HCT116 (cell line): ENCODE measurements at regions not wholly inside any gene's neighbourhood (a gene's known extent, or its start where the extent isn't known, plus 50 kb on each side); places are given as distances from the start of the nearest gene placed in this dataset.

Experiments
- ATAC-seq: fragments of 200-7000 bp; cut with Tn5 transposase; 2 replicates; pipeline ENCODE4 v1.9.1; 2020; ENCODE audit warnings: mild to moderate bottlenecking, moderate library complexity
- BruUV-seq: library from RNA; stranded (reverse); fragments of 400-500 nt; replicated peaks from 2 replicates; lab custom pipeline; 2021; lab: Mats Ljungman, UMichigan
- CTCF ChIA-PET: fragments of 300-600 bp; sonication (Branson Sonifier 250); formaldehyde crosslinking; loops from one replicate; lab custom pipeline; 2021; ENCODE audit warnings: antibody characterized with exemption; lab: Charles Lee
- POLR2A ChIA-PET: fragments of 300-600, 350-600 bp; sonication (Branson Sonifier 250); formaldehyde crosslinking; loops from one replicate; lab custom pipeline; 2021; ENCODE audit warnings: antibody characterized with exemption; lab: Charles Lee
- RAD21 ChIA-PET, 2 experiments: fragments of 300-600 bp; sonication (Branson Sonifier 250); formaldehyde crosslinking; loops; one replicate each; lab custom pipeline; 2023; ENCODE audit warnings: low total read pairs in 2 of 2; ENCODE audit not compliant: uncharacterized antibody in 2 of 2, unreplicated experiment in 2 of 2, low non-redundant PET in 1 of 2; lab: Charles Lee
- DNase-seq: peaks from one replicate; pipeline ENCODE4 v3.0.0-alpha.2; 2010; ENCODE audit warnings: low read depth, low spot score
- H2AFZ ChIP-seq: fragments of 200-600 bp; shearing (Covaris generic), sonication (generic); 2 replicates; pipeline ENCODE4 v1.6.1; 2017; ENCODE audit warnings: low read depth, mixed run types, mixed read lengths, antibody characterized with exemption, low read length; ENCODE audit not compliant: poor library complexity, severe bottlenecking
- H3K27ac ChIP-seq: 2 replicates; pipeline ENCODE4 v1.5.1; 2012; ENCODE audit warnings: low read depth, low read length
- H3K27me3 ChIP-seq: fragments of 200-600 bp; sonication (generic); 2 replicates; pipeline ENCODE4 v1.6.1; 2016; ENCODE audit warnings: mixed run types, low read length, mixed read lengths; ENCODE audit not compliant: insufficient read depth
- H3K36me3 ChIP-seq, 2 experiments: fragments of 200-500 bp in 1 of 2; fragments of 200-600 bp in 1 of 2; sonication (Bioruptor generic) in 1 of 2; sonication (generic) in 1 of 2; 2 replicates each; pipeline versions ENCODE4 v1.5.1 to v1.6.1; 2014 to 2016; ENCODE audit warnings: low read length in 2 of 2, inconsistent platforms in 1 of 2, mixed read lengths in 1 of 2, mixed run types in 1 of 2; ENCODE audit not compliant: insufficient read depth in 2 of 2, control insufficient read depth in 1 of 2
- H3K4me1 ChIP-seq, 2 experiments: fragments of 200-600 bp in 1 of 2; sonication (generic) in 1 of 2; 2 replicates each; pipeline versions ENCODE4 v1.5.1 to v1.6.1; 2012 to 2017; ENCODE audit warnings: low read length in 2 of 2, inconsistent platforms in 1 of 2, mild to moderate bottlenecking in 1 of 2, mixed read lengths in 1 of 2, mixed run types in 1 of 2, moderate library complexity in 1 of 2; ENCODE audit not compliant: insufficient read depth in 2 of 2, control insufficient read depth in 1 of 2
- H3K4me2 ChIP-seq: fragments of 200-600 bp; sonication (generic); 2 replicates; pipeline ENCODE4 v1.6.1; 2017; ENCODE audit warnings: mixed run types, low read length, mixed read lengths
- H3K4me3 ChIP-seq, 2 experiments: fragments of 200-600 bp in 1 of 2; sonication (generic) in 1 of 2; replicated peaks in 1 of 2; 2 replicates each; pipeline ENCODE4 v1.5.1; 2011 to 2016; ENCODE audit warnings: low read length in 2 of 2, control low read depth in 1 of 2, low read depth in 1 of 2, mild to moderate bottlenecking in 1 of 2, mixed read lengths in 1 of 2, mixed run types in 1 of 2
- H3K79me2 ChIP-seq: fragments of 200-600 bp; sonication (generic); 2 replicates; pipeline ENCODE4 v1.6.1; 2017; ENCODE audit warnings: mild to moderate bottlenecking, mixed run types, low read length, moderate library complexity, mixed read lengths; ENCODE audit not compliant: insufficient read depth
- H3K9ac ChIP-seq: fragments of 200-600 bp; sonication (generic); 2 replicates; pipeline ENCODE4 v1.6.1; 2016; ENCODE audit warnings: low read length, mixed read lengths
- H3K9me2 ChIP-seq: fragments of 200-600 bp; sonication (generic), shearing (Covaris generic); 2 replicates; pipeline ENCODE4 v1.6.1; 2017; ENCODE audit warnings: mixed run types, mild to moderate bottlenecking, moderate library complexity; ENCODE audit not compliant: insufficient read depth
- H3K9me3 ChIP-seq, 2 experiments: fragments of 200-500 bp in 1 of 2; fragments of 200-600 bp in 1 of 2; sonication (Bioruptor generic) in 1 of 2; sonication (generic) in 1 of 2; 2 replicates each; pipeline ENCODE4 v1.6.1; 2014 to 2017; ENCODE audit warnings: low read length in 2 of 2, mixed read lengths in 2 of 2, inconsistent platforms in 1 of 2, low read depth in 1 of 2, mild to moderate bottlenecking in 1 of 2, mixed run types in 1 of 2, moderate library complexity in 1 of 2; ENCODE audit not compliant: control insufficient read depth in 1 of 2, insufficient read depth in 1 of 2
- H4K20me1 ChIP-seq: fragments of 200-600 bp; sonication (generic), shearing (Covaris generic); 2 replicates; pipeline ENCODE4 v1.6.1; 2017; ENCODE audit warnings: mixed run types, mild to moderate bottlenecking, moderate library complexity; ENCODE audit not compliant: insufficient read depth
- ATF3 ChIP-seq: IDR thresholded peaks from 2 replicates; pipeline ENCODE4 v1.6.1; 2012
- CBX3 ChIP-seq: IDR thresholded peaks from 2 replicates; pipeline ENCODE4 v1.6.1; 2012; ENCODE audit warnings: low read depth
- CEBPB ChIP-seq: IDR thresholded peaks from 2 replicates; pipeline ENCODE4 v1.6.1; 2012; ENCODE audit warnings: low read depth
- CTCF ChIP-seq, 3 experiments: fragments of 200-600 bp in 1 of 3; sonication (generic) in 1 of 3; IDR thresholded peaks in 2 of 3; conservative IDR thresholded peaks in 1 of 3; 2 replicates each; pipeline ENCODE4 v1.5.1; 2012 to 2017; ENCODE audit warnings: low read depth in 2 of 3, low read length in 2 of 3, antibody characterized with exemption in 1 of 3, borderline replicate concordance in 1 of 3, control low read depth in 1 of 3, mild to moderate bottlenecking in 1 of 3, mixed read lengths in 1 of 3, mixed run types in 1 of 3, moderate library complexity in 1 of 3; ENCODE audit not compliant: insufficient read depth in 1 of 3
- EGR1 ChIP-seq: IDR thresholded peaks from 2 replicates; pipeline ENCODE4 v1.6.1; 2012; ENCODE audit warnings: low read depth
- EZH2 ChIP-seq: fragments of 200-600 bp; sonication (generic); IDR thresholded peaks from 2 replicates; pipeline ENCODE4 v1.6.1; 2017; ENCODE audit warnings: antibody characterized with exemption, mixed run types
- EZH2phosphoT487 ChIP-seq: fragments of 200-600 bp; IDR thresholded peaks from 2 replicates; pipeline ENCODE4 v1.6.1; 2018; ENCODE audit warnings: antibody characterized with exemption, borderline replicate concordance
- JUND ChIP-seq: IDR thresholded peaks from 2 replicates; pipeline ENCODE4 v1.6.1; 2012
- MAX ChIP-seq: IDR thresholded peaks from 2 replicates; pipeline ENCODE4 v1.6.1; 2012
- POLR2A ChIP-seq: IDR thresholded peaks from 2 replicates; pipeline ENCODE4 v1.7.0; 2011; ENCODE audit warnings: borderline replicate concordance; ENCODE audit not compliant: insufficient read depth, insufficient read length; ENCODE audit errors: extremely low read depth
- POLR2AphosphoS5 ChIP-seq: IDR thresholded peaks from 2 replicates; pipeline ENCODE4 v1.6.1; 2011; ENCODE audit warnings: mild to moderate bottlenecking, low read depth, low read length, moderate library complexity
- REST ChIP-seq: IDR thresholded peaks from 2 replicates; pipeline ENCODE4 v1.6.1; 2012; ENCODE audit warnings: low read depth
- SIN3A ChIP-seq: IDR thresholded peaks from 2 replicates; pipeline ENCODE4 v1.6.1; 2012; ENCODE audit warnings: low read depth
- SP1 ChIP-seq: IDR thresholded peaks from 2 replicates; pipeline ENCODE4 v1.6.1; 2012; ENCODE audit warnings: low read depth
- SRF ChIP-seq: IDR thresholded peaks from 2 replicates; pipeline ENCODE4 v1.6.1; 2012; ENCODE audit warnings: low read depth
- TCF7L2 ChIP-seq: IDR thresholded peaks from 2 replicates; pipeline ENCODE4 v1.7.0; 2011; ENCODE audit warnings: borderline replicate concordance, inconsistent platforms; ENCODE audit not compliant: insufficient read depth, insufficient read length; ENCODE audit errors: extremely low read depth
- YY1 ChIP-seq: IDR thresholded peaks from 2 replicates; pipeline ENCODE4 v1.6.1; 2011; ENCODE audit warnings: low read length, low read depth, moderate library complexity, mild to moderate bottlenecking; ENCODE audit not compliant: insufficient replicate concordance; ENCODE audit errors: extremely low read depth
- ZBTB33 ChIP-seq: IDR thresholded peaks from 2 replicates; pipeline ENCODE4 v1.6.1; 2011; ENCODE audit warnings: mild to moderate bottlenecking, low read length, moderate library complexity; ENCODE audit not compliant: insufficient replicate concordance; ENCODE audit errors: extremely low read depth
- ZFX ChIP-seq: fragments of 450-650 bp; IDR thresholded peaks from 2 replicates; pipeline ENCODE4 v1.6.1; 2017
- ZNF274 ChIP-seq: fragments of 200-500 bp; sonication (Bioruptor generic); IDR thresholded peaks from 2 replicates; pipeline ENCODE4 v1.6.1; 2014; ENCODE audit warnings: mild to moderate bottlenecking, low read depth, low read length, inconsistent platforms
- intact Hi-C: fragments of 100-400 bp; cut with micrococcal nuclease; formaldehyde crosslinking; loops from 2 replicates; pipeline ENCODE4 v1.10.0; 2022

- H2AFZ ChIP-seq: no peak overlapping the region
- H4K20me1 ChIP-seq: no peaks in the 10 kb centered on the region
- POLR2A ChIA-PET: no interaction called here
- BruUV-seq: no TSS peak
- no peak overlapping the region for H3K9ac ChIP-seq
- no peak overlapping the region for H3K27ac ChIP-seq
- H3K9me3 ChIP-seq: no peaks in the 10 kb centered on the region; a peak in 1 of 4 replicates
- no peak for TF ChIP-seq ZNF274
- no peak for TF ChIP-seq EZH2
- TF ChIP-seq SP1: no peak
- no peak for TF ChIP-seq EGR1
- TF ChIP-seq SIN3A: no peak
- TF ChIP-seq CEBPB: no peak
- no peak for TF ChIP-seq SRF
- TF ChIP-seq CTCF (IDR thresholded peaks at IDR 0.05 in 2 of 3, conservative IDR thresholded peaks at IDR 0.05 in 1 of 3; ENCODE audit: borderline replicate concordance in 1 of 3, insufficient read depth in 1 of 3, low read depth in 2 of 3, low read length in 2 of 3): no peak
- TF ChIP-seq ATF3: no peak
- TF ChIP-seq ZFX: no peak
- TF ChIP-seq YY1: no peak
- no peak for TF ChIP-seq JUND
- TF ChIP-seq MAX: no peak
- no peak for TF ChIP-seq POLR2AphosphoS5
- TF ChIP-seq EZH2phosphoT487: no peak
- TF ChIP-seq CBX3: no peak
- TF ChIP-seq REST: no peak
- no peak for TF ChIP-seq TCF7L2
- TF ChIP-seq POLR2A: no peak
- no peak for TF ChIP-seq ZBTB33
- TF ChIP-seq, all 23 proteins: peak for 0
- H3K79me2 ChIP-seq: no peaks in the 10 kb centered on the region
- H3K4me2 ChIP-seq: no peak overlapping the region
- ChIA-PET RAD21 (no interaction called here), CTCF (no interaction called here)
- H3K9me2 ChIP-seq: no peaks in the 10 kb centered on the region
- DNase-seq (no peak), ATAC-seq (no peak)
- H3K27me3 ChIP-seq: no peaks in the 10 kb centered on the region
- H3K4me1 ChIP-seq: no peaks in the 10 kb centered on the region
- intact Hi-C loops: no loop called here
- no peaks in the 10 kb centered on the region for H3K36me3 ChIP-seq
- H3K4me3 ChIP-seq: no peak overlapping the region
These were observed 511.7 kb upstream of the KLHL4 start for GRCh38 chrX:87005885-87006284.
